ENCODE measurements at regions not wholly inside any gene's neighbourhood (a gene's known extent, or its start where the extent isn't known, plus 50 kb on each side); places are given as distances from the start of the nearest gene placed in this dataset.

GRCh38 chr4:151603377-151603776 lies 157.4 kb downstream of the GATB start:
- TF ChIP-seq CTCF (IDR thresholded peaks at IDR 0.05 in 8 of 11, conservative IDR thresholded peaks at IDR 0.05 in 3 of 11) (no peak), POLR2AphosphoS5 (IDR thresholded peaks at IDR 0.05) (no peak), POLR2A (IDR thresholded peaks at IDR 0.05) (no peak)
